HepG2 (cell line): ENCODE measurements at regions not wholly inside any gene's neighbourhood (a gene's known extent, or its start where the extent isn't known, plus 50 kb on each side); places are given as distances from the start of the nearest gene placed in this dataset.

ENCODE experiments used
- CTCF ChIP-seq: sonication (generic); formaldehyde crosslinking; IDR thresholded peaks from 2 replicates; pipeline ENCODE4 v1.5.0; 2020; ENCODE audit warnings: mild to moderate bottlenecking, missing genetic modification reagents, moderate library complexity
- EZH2 ChIP-seq: conservative IDR thresholded peaks from 2 replicates; pipeline ENCODE4 v1.6.1; 2012; ENCODE audit warnings: mild to moderate bottlenecking, low read depth, low read length, moderate library complexity
- KDM5B ChIP-seq: sonication (generic); formaldehyde crosslinking; IDR thresholded peaks from 2 replicates; pipeline ENCODE4 v1.4.0; 2020; ENCODE audit warnings: missing genetic modification reagents, mild to moderate bottlenecking, borderline replicate concordance
- NFAT5 ChIP-seq: sonication (generic); formaldehyde crosslinking; IDR thresholded peaks from 2 replicates; pipeline ENCODE4 v1.4.0; 2020; ENCODE audit warnings: missing genetic modification reagents
- NR3C1 ChIP-seq: sonication (generic); formaldehyde crosslinking; IDR thresholded peaks from 2 replicates; pipeline ENCODE4 v1.4.0; 2020; ENCODE audit warnings: missing genetic modification reagents
- POLR2AphosphoS5 ChIP-seq: IDR thresholded peaks from 2 replicates; pipeline ENCODE4 v1.6.1; 2012; ENCODE audit warnings: low read depth, low read length
- SATB2 ChIP-seq: sonication (generic); formaldehyde crosslinking; IDR thresholded peaks from 2 replicates; pipeline ENCODE4 v1.5.0; 2020; ENCODE audit warnings: missing genetic modification reagents
- ZNF512 ChIP-seq: sonication (generic); formaldehyde crosslinking; IDR thresholded peaks from 2 replicates; pipeline ENCODE4 v1.4.0; 2020; ENCODE audit warnings: mild to moderate bottlenecking, missing genetic modification reagents
- ZNF777 ChIP-seq: sonication (generic); formaldehyde crosslinking; IDR thresholded peaks from 2 replicates; pipeline ENCODE4 v1.4.0; 2020; ENCODE audit warnings: missing genetic modification reagents

- TF ChIP-seq KDM5B (CRISPR knock-in tag) (no peak), SATB2 (CRISPR knock-in tag) (no peak), ZNF512 (no peak), NR3C1 (CRISPR knock-in tag) (no peak), EZH2 (no peak), CTCF (CRISPR knock-in tag) (no peak), POLR2AphosphoS5 (no peak), ZNF777 (no peak), NFAT5 (CRISPR knock-in tag) (no peak)
Measured at GRCh38 chr3:156769721-156770654, 56.2 kb upstream of the LEKR1 start.
